Jurkat, Clone E6-1 (cell line): ENCODE measurements at regions not wholly inside any gene's neighbourhood (a gene's known extent, or its start where the extent isn't known, plus 50 kb on each side); places are given as distances from the start of the nearest gene placed in this dataset.

ENCODE experiments used
- DNase-seq: peaks from one replicate; pipeline ENCODE4 v3.0.0-alpha.2; 2011; ENCODE audit warnings: low read depth, low spot score
- H3K4me3 ChIP-seq: 2 replicates; pipeline ENCODE4 v1.5.1; 2011; ENCODE audit warnings: mild to moderate bottlenecking, low read length, control low read depth, moderate library complexity

- no peak for DNase-seq
- no peak overlapping the region for H3K4me3 ChIP-seq
Measured at GRCh38 chr14:25121337-25122129, 71.6 kb upstream of the STXBP6 start.

- DNase-seq, result no peak
- H3K4me3 ChIP-seq, result no peak overlapping the region
Measured at GRCh38 chr14:25120261-25120660, 70.3 kb upstream of the STXBP6 start.

- DNase-seq, result no peak
Measured at GRCh38 chr14:25118671-25119070, 68.7 kb upstream of the STXBP6 start.

GRCh38 chr14:25117342-25117741 lies 67.4 kb upstream of the STXBP6 start:
- no peak for DNase-seq
- H3K4me3 ChIP-seq, result no peak overlapping the region

More at GRCh38 chr14:25118671-25119070, 68.7 kb upstream of the STXBP6 start:
- no peak overlapping the region for H3K4me3 ChIP-seq

GRCh38 chr14:25116607-25117006 lies 66.7 kb upstream of the STXBP6 start:
- H3K4me3 ChIP-seq, result no peak overlapping the region
- DNase-seq, result no peak

- DNase-seq, result no peak
- no peak overlapping the region for H3K4me3 ChIP-seq
Measured at GRCh38 chr14:25113394-25113793, 63.4 kb upstream of the STXBP6 start.

GRCh38 chr14:25111061-25111601 lies 61.2 kb upstream of the STXBP6 start:
- H3K4me3 ChIP-seq, result no peak overlapping the region
- DNase-seq, result no peak

- no peak for DNase-seq
- H3K4me3 ChIP-seq, result no peak overlapping the region
Measured at GRCh38 chr14:25110106-25110505, 60.2 kb upstream of the STXBP6 start.

- H3K4me3 ChIP-seq, result no peak overlapping the region
- no peak for DNase-seq
Measured at GRCh38 chr14:25108959-25109358, 59.0 kb upstream of the STXBP6 start.

- H3K4me3 ChIP-seq, result no peak overlapping the region
- DNase-seq, result no peak
Measured at GRCh38 chr14:25108291-25108690, 58.3 kb upstream of the STXBP6 start.

GRCh38 chr14:25103820-25104219 lies 53.9 kb upstream of the STXBP6 start:
- DNase-seq, result no peak
- no peak overlapping the region for H3K4me3 ChIP-seq

- no peak overlapping the region for H3K4me3 ChIP-seq
- no peak for DNase-seq
Measured at GRCh38 chr14:25103271-25103670, 53.3 kb upstream of the STXBP6 start.

GRCh38 chr14:25102788-25103187 lies 52.8 kb upstream of the STXBP6 start:
- H3K4me3 ChIP-seq, result no peak overlapping the region
- no peak for DNase-seq

- DNase-seq, result no peak
- H3K4me3 ChIP-seq, result no peak overlapping the region
Measured at GRCh38 chr14:25101276-25101675, 51.3 kb upstream of the STXBP6 start.
